Transverse colon (tissue), 4 donors: ENCODE measurements at regions not wholly inside any gene's neighbourhood (a gene's known extent, or its start where the extent isn't known, plus 50 kb on each side); places are given as distances from the start of the nearest gene placed in this dataset.

ENCODE experiments used
- CTCF ChIP-seq, 5 experiments: fragments of 200-600 bp in 3 of 5; fragments of 450-650 bp in 2 of 5; sonication (generic) in 3 of 5; IDR thresholded peaks; 1 replicate in 2 of 5; 2 replicates in 3 of 5; pipeline ENCODE4 v1.5.1; 2016 to 2017; ENCODE audit warnings: antibody characterized with exemption in 5 of 5, inconsistent platforms in 3 of 5, mild to moderate bottlenecking in 2 of 5, moderate library complexity in 1 of 5
- EP300 ChIP-seq: sonication (generic); formaldehyde crosslinking; IDR thresholded peaks from one replicate; pipeline ENCODE4 v1.6.1; 2017; ENCODE audit warnings: antibody characterized with exemption, low read depth
- POLR2AphosphoS5 ChIP-seq, 3 donors: sonication (generic); formaldehyde crosslinking; IDR thresholded peaks; one replicate each; pipeline ENCODE4 v1.6.1; 2016; ENCODE audit warnings: antibody characterized with exemption in 3 of 3

GRCh38 chr4:24195991-24196736 is 306.3 kb upstream of the PPARGC1A start:
- TF ChIP-seq CTCF (IDR thresholded peaks at IDR 0.05) (no peak), EP300 (no peak), POLR2AphosphoS5 (IDR thresholded peaks at IDR 0.05) (no peak)
